ENCODE measurements at regions not wholly inside any gene's neighbourhood (a gene's known extent, or its start where the extent isn't known, plus 50 kb on each side); places are given as distances from the start of the nearest gene placed in this dataset.

DNA sequence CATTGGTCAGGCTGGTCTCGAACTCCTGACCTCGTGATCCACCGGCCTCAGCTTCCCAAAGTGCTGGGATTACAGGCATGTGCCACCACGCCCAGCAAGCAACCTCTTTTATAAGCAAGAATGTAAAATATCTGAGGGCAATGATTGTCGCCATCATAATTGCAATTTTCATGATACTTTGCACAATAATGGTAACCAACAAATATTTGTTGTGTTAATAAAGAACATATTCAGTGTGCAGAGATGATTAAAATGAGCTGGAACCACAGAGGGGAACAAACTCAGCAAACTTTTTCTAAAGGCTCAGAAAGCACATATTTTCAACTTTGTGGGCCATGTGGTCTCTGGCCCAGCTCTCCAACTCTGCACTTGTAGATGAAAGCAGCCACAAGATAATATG, 115.2 kb upstream of the SIX2 start:
- TF ChIP-seq ELF4 (IDR thresholded peaks at IDR 0.05) (no peak), LEF1 (IDR thresholded peaks at IDR 0.05; ENCODE audit: borderline replicate concordance) (no peak), NFRKB (IDR thresholded peaks at IDR 0.05) (no peak), FOXA1 (IDR thresholded peaks at IDR 0.05) (no peak), FOXM1 (IDR thresholded peaks at IDR 0.05; ENCODE audit: borderline replicate concordance) (no peak)
